Lower lobe of right lung (tissue), 2 donors: ENCODE measurements at regions not wholly inside any gene's neighbourhood (a gene's known extent, or its start where the extent isn't known, plus 50 kb on each side); places are given as distances from the start of the nearest gene placed in this dataset.
"Not testable (repeated sequence)": the region's sequence is repeated elsewhere in the genome, so short reads cannot be mapped to it uniquely, and the experiment has no call there.

Source experiments
- ATAC-seq, 2 donors: fragments of 200-7000 bp; cut with Tn5 transposase; one replicate each; pipeline ENCODE4 v1.9.1; 2020 to 2022; ENCODE audit warnings: mild to moderate bottlenecking in 2 of 2, moderate library complexity in 2 of 2
- DNase-seq: peaks from one replicate; pipeline ENCODE4 v3.0.0-alpha.2; 2020
- H3K27ac ChIP-seq: fragments of 200-600 bp; one replicate; pipeline ENCODE4 v1.8.0; 2022
- H3K27me3 ChIP-seq: fragments of 200-600 bp; one replicate; pipeline ENCODE4 v1.8.0; 2022; ENCODE audit warnings: low read depth
- H3K36me3 ChIP-seq: fragments of 200-600 bp; one replicate; pipeline ENCODE4 v1.8.0; 2022; ENCODE audit warnings: mild to moderate bottlenecking
- H3K4me1 ChIP-seq: fragments of 200-600 bp; one replicate; pipeline ENCODE4 v1.8.0; 2022
- H3K4me3 ChIP-seq: fragments of 200-600 bp; one replicate; pipeline ENCODE4 v1.8.0; 2022; ENCODE audit warnings: mild to moderate bottlenecking
- H3K9me3 ChIP-seq: fragments of 200-600 bp; one replicate; pipeline ENCODE4 v1.8.0; 2022
- CTCF ChIP-seq: fragments of 200-600 bp; IDR thresholded peaks from one replicate; pipeline ENCODE4 v1.8.0; 2022; ENCODE audit warnings: antibody characterized with exemption, mild to moderate bottlenecking
- intact Hi-C: fragments of 100-400 bp; cut with DNase I; formaldehyde crosslinking; loops from one replicate; pipeline ENCODE4 v1.11.0; 2022
- donor health status: DM: no; HTN: yes; CAD: no; lungs with severe emphysema.

- H3K27me3 ChIP-seq: no peaks in the 10 kb centered on the region
- ATAC-seq (no peak), DNase-seq (no peak)
- TF ChIP-seq CTCF: no peak
- intact Hi-C loops: no loop called here
- no peak overlapping the region for H3K4me3 ChIP-seq
- H3K9me3 ChIP-seq: no peaks in the 10 kb centered on the region
- no peaks in the 10 kb centered on the region for H3K4me1 ChIP-seq
- no peak overlapping the region for H3K27ac ChIP-seq
- H3K36me3 ChIP-seq: no peaks in the 10 kb centered on the region
Observed at GRCh38 chr22:17284888-17285287, 65.7 kb upstream of the ADA2 start.

GRCh38 chr22:17284466-17284865, 65.2 kb upstream of the ADA2 start:
- Histone ChIP-seq H3K27ac (no peak overlapping the region), H3K4me3 (no peak overlapping the region), H3K9me3 (no peaks in the 10 kb centered on the region), H3K36me3 (no peaks in the 10 kb centered on the region), H3K4me1 (no peaks in the 10 kb centered on the region), H3K27me3 (no peaks in the 10 kb centered on the region)
- ATAC-seq (no peak), DNase-seq (no peak)
- TF ChIP-seq CTCF: no peak
- intact Hi-C loops: no loop called here

GRCh38 chr22:17283865-17284264, 64.6 kb upstream of the ADA2 start:
- H3K36me3 ChIP-seq, H3K4me3 ChIP-seq, H3K4me1 ChIP-seq, DNase-seq, H3K27me3 ChIP-seq, H3K9me3 ChIP-seq, intact Hi-C loops, H3K27ac ChIP-seq, ATAC-seq: not testable (repeated sequence)

GRCh38 chr22:17283423-17283822, 64.2 kb upstream of the ADA2 start:
- Histone ChIP-seq H3K4me3 (no peak overlapping the region), H3K27me3 (no peaks in the 10 kb centered on the region), H3K27ac (no peak overlapping the region), H3K4me1 (no peaks in the 10 kb centered on the region), H3K9me3 (no peaks in the 10 kb centered on the region), H3K36me3 (no peaks in the 10 kb centered on the region)
- no peak for ATAC-seq
- no peak for DNase-seq
- intact Hi-C loops: no loop called here
- no peak for TF ChIP-seq CTCF

- no peak overlapping the region for H3K4me3 ChIP-seq
- H3K9me3 ChIP-seq: no peaks in the 10 kb centered on the region
- H3K27me3 ChIP-seq: no peaks in the 10 kb centered on the region
- H3K36me3 ChIP-seq: no peaks in the 10 kb centered on the region
- intact Hi-C loops: no loop called here
- no peak overlapping the region for H3K27ac ChIP-seq
- TF ChIP-seq CTCF: no peak
- no peaks in the 10 kb centered on the region for H3K4me1 ChIP-seq
- DNase-seq (no peak), ATAC-seq (no peak)
Observed at GRCh38 chr22:17281440-17281841, 62.2 kb upstream of the ADA2 start.

- ATAC-seq: no peak
- DNase-seq: no peak
Observed at GRCh38 chr22:17281026-17281425, 61.8 kb upstream of the ADA2 start.

More at GRCh38 chr22:17281026-17281425, 61.8 kb upstream of the ADA2 start:
- Histone ChIP-seq H3K27ac (no peak overlapping the region), H3K4me3 (no peak overlapping the region), H3K4me1 (no peaks in the 10 kb centered on the region), H3K27me3 (no peaks in the 10 kb centered on the region), H3K36me3 (no peaks in the 10 kb centered on the region), H3K9me3 (no peaks in the 10 kb centered on the region)
- intact Hi-C loops: no loop called here
- TF ChIP-seq CTCF: no peak
